GM18499 (cell line): ENCODE measurements at regions not wholly inside any gene's neighbourhood (a gene's known extent, or its start where the extent isn't known, plus 50 kb on each side); places are given as distances from the start of the nearest gene placed in this dataset.

Experiments used
- ATAC-seq: cut with Tn5 transposase; IDR thresholded peaks from one replicate; pipeline ENCODE4 v1.9.1; 2021; ENCODE audit warnings: moderate number of reproducible peaks; ENCODE audit not compliant: insufficient read depth, unreplicated experiment

DNA sequence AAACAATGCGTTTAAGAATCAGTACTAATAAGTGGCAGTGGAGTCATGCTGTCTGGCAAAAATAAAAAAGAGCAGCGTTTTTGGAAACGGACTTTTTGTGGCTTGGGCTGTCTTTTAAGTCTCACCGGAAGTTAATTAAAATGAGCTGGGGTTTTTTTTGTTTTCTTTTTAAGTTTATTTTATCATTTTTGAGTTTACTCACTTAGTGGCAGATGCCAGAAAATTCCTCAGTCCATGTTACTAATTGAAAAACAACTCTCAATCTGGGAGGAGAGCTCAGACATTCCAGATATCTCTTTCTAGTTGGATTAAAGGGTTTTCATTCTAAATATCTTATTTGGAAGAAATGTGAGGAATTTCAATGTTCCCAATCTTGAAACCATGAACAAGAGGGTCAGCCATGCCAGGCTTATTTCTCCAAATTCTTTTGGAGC, 133.8 kb upstream of the AGR3 start:
- ATAC-seq: no peak

DNA sequence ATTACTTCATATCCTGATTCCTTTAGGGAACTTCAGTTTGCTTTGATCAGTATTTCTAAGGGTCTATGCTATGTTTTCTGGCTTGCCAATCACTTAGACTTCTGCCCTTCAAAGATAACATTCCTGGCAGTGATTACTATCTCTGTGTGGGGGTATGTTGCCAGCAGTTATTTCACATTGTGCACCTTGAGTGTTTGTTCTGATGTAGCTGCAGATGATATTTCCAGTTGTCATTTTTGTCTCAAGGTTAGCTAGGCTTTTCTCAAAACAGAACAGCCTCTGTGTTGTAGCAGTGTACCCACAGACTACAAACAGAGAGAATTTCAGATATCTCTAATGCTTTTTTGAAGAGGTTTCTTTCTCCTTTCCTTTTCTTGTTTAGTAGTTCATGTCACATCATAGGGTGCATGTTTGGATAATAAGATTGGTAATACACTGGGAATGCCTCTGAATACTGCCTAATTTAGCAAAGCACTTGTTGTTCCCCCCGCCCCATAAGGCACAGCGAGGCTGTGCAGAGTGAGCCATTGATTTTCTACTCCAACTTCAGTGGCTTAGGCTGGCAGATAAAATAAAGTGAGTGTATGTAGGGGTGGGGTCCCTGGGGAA, 134.7 kb upstream of the AGR3 start:
- ATAC-seq: no peak

DNA sequence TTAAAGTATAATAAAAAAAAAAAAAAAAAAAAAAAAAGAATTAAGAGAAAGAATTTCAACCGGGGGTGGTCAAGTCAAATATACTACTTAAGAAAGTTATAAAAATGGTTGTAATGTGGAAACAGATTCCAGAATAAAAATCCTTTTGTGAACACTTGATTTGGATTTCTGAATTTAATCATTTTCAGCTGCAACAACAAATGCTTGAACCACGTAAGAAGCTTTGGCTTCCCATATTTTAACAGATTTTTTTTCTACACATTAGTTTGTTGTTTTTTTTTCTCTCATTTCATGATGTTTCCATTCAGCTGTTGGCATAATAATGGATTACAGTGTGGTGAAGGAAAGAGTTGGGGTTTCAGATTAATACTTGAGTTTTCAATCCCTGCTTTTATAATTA, 137.3 kb upstream of the AGR3 start:
- ATAC-seq: no peak

DNA sequence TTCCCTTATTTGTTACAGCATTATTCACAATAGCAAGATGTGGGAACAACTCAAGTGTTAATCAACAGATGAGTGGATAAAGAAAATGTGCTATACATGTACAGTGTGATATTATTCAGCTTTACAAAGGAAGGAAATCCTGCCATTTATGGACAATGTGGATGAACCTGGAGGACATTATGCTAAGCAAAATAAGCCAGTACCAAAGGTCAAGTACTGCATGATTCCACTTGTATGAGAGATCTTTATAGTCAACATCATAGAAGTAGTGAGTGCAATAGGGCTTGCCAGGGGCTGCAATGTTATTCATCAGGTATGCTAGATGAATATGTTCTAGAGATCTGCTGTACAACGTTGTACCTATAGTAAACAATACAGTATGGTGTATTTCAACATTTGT, 138.5 kb upstream of the AGR3 start:
- no peak for ATAC-seq

DNA sequence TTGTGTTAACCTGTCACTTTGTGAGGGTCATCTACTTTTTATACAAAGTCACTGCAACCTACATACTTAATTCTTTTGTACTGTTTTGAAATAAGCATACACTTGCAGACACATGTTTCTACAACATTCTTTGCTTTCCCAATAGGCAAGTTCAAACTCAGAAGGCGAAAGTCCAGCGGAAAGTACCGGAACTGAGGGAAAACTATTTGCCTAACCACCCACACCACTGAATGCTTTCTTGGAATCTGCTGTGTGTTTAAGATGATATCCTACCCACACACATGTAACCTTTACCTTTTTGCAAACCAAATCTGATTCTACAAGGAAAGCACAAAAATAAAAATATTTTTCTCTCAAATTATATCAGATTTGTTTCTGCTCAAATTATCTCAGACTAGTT, 139.4 kb upstream of the AGR3 start:
- ATAC-seq: no peak

DNA sequence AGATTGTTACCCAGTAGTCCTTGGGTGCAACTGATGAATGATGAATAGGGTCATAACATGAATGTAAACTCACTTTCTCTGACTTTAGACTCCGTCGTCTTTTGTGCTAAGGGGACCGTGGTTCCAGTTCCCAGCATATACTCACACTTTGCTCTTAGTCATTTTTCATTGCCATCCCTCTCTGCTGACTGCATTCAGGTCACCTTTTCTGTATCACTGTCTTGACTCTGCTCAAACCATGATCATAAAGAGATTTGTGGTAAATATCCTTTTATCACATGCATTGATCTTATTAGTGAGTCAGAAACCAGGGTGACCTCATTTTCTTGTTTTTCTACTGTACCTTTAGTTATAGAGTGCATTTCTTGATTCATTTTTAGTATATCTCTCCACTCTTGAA, 141.1 kb upstream of the AGR3 start:
- ATAC-seq: no peak

DNA sequence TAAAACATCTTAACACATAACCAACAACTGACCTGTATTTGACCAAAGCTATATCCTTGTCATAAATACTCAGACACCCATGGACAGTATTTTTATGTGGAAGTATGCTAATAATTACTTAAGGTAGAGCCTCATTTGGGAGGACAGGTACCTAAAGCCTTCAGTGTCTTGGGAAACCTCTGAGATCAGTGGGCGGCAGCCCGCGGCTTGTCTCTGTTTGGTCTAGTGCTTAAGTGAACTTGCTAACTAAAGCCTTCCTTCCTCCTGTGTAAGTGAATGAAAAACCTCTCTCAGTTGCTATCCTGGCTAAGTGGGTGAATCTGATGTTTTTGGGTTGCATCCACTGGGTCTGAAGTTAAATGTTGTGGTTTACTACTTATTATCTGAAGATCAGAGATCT, 144.5 kb upstream of the AGR3 start:
- ATAC-seq: no peak

DNA sequence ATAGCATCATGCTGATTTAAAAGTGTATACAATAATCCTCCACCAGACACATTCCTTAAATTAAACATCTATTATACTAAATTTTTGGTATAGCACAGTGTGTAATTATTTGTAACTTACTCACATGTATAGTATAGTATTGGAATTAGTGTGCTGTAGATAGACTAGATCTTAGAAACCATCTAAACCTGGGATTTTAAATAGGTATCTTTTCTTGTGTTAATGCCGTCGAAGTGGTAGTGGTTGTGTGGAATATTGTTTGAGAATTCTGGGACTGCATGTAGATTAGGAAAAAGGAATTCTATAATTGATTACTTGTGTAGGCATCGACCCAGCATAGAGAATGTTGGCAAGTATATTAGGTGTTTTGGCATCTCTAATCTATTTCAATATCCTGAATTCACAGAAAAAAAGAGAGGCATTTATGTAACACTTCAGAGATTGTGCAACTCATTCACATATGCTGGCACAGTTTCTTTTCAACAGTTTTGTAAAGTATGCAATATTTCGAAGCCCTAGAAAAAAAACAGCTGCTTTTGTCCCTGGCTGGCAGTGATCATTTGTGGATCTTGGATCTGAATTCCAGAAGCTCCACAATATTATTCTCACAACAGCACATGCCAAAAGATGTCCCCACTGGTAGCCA, 145.5 kb upstream of the AGR3 start:
- ATAC-seq: no peak

DNA sequence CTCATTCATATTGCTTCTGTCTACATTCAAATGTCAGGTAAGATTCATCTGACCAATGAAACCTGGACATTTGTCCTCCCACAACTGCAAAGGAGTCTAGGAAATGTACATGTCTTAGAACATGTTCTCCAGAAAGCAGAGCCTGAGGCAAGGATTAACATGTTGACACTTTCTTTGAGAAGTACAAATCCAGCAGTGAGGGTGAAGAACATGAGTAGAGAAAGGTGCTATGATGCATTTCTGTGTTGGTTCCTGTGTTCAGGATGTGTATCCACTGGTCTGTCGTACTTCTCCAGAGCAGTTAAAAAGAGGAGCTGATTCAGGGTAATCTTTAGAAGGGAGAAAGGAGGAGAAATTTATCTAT, 146.0 kb upstream of the AGR3 start:
- ATAC-seq: no peak

DNA sequence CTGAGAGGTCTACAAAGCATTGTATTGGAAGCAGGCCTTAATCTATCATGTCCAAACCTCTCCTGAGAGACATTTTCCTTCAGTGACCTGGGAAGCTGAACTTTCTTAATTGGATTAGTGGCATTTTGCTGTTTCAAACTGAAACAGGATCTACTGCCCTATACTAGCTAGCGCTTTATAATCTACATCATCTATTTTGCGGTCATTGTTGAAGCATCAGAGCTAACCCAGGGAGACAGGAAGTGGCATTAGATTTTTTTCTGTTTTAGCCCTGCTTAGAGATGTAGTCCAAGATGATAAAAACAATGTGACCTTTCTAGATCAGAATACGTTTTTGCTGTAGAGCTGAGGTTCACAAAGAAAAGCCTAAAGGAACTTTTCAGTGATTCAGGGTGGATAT, 147.4 kb upstream of the AGR3 start:
- no peak for ATAC-seq

DNA sequence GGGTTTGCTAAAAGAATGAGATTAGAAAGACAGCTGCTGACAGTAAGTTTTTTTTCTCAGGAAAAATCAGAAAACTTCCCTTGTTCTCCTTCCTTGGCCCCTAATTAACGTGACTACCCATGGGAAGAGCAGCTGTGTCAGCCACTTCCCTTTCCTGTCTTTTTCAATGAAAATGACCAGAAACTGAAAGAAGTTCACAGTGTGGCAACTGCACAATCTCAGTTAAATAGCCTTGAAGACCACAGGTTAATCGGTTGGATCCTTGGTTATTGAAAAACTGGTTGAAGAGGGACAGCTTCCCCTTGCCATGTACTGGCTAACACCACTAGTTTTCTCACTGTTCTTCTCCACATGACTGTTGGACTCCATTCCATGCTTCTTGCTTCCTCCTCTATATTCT, 148.8 kb upstream of the AGR3 start:
- no peak for ATAC-seq

DNA sequence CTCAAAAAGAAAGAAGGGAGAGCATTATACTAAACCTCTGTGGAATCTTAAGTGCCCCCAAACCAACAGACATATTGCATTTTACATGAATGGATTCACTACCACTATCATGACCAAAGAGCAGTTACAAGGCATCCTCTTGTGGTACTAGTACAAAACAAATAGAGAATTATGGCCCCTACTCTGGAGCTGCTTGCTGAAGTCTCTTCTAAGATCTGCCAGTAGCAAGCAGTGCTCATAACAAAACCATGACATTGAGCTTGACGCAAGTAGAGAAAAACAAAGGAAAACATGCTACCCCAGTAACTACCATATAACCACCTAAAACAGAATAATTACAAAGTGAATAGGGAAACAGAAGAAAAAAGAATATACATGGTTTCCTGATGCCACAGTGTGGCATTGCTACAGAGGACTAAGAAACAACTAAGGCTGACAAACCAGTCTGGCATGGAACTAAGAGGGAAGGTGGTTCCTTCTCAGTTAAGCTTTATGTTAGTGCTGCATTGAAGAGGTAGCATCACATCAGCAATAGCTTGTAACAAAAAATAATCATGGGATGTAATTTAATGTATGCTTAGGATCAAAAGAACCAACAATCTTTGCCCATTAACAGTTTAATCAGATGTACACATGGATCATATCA, 150.2 kb upstream of the AGR3 start:
- no peak for ATAC-seq

DNA sequence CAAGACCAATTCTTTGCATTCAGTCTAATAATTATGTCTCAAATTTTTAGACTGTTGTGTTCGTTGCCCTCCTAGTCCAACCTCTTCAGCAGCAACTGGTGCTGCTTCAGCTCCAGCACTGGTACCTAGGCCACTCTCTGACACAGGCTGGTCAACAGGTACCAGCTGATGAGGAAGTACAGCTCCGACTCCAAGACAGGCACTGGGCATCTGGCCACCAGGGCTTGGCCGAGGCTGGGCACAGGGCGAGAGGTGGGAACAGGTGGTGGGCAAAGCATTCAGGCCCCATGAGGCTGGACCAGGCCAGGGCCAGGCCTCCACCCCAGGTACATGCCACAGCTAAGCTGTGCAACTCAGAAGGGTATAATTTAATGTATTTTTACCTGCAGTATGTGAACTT, 151.5 kb upstream of the AGR3 start:
- no peak for ATAC-seq

DNA sequence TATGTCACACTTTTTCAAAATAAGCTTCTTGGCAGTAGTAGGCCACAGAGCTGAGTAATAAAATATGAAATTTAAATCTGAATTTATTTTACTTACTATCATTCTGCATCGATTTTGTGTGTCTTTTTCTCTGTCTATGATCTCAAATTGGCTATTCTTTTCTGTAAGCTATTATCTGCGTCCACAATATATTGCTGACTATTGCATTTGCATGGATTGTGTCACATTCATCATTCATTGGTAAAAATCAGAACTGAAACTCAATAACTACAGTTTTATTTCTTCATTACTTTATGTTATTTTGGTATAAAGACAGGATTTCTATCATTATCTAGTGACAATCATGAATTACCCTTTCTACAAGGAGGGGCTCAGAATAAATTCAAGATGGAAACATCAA, 154.8 kb upstream of the AGR3 start:
- no peak for ATAC-seq

DNA sequence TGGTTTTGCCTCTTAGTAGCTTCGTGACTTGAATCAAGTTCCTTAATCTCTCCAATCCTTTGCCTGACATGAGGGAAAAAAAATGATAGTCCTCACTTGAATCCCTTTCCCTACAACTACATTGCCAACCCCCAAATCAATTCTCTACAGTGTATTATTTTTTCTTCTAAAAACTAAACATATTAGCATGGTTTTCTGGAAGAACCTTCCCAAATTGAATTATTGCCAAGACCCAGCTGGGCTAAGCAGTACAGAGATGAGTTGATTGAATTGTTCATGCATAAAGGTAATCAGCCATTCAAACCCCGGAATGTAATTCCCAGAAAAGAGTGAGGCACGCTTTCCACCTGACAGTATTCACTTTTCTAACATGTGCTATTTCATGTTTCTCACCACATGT, 155.6 kb upstream of the AGR3 start:
- ATAC-seq: no peak

DNA sequence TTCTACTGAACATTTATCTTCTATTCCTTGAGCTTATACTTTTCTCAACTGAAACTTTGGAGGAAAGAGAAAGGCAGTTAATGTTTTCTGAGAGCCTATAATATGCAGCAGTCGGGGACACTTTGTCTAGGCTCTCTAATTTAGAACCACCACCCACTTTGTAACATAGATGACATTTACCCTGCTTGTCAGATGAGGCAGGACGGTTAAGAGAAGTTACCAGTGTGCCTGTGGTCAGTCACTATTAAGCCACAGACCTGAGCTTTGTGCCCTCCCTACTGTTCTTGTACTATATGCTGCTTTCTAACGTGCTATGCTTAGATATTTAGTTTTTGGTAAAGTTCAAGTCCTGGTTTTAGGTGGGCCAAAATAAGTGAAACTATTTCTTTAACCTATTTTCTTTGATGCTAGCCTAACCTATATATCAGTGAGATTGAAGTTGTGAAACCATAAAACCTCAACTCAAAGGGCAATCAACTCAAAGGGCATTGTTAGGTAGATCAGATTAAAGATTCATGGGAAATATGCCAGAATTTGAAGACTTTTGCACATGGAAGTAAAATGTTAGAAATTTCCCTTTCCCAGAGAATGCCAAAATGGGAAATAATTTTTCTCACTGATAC, 156.5 kb upstream of the AGR3 start:
- no peak for ATAC-seq

DNA sequence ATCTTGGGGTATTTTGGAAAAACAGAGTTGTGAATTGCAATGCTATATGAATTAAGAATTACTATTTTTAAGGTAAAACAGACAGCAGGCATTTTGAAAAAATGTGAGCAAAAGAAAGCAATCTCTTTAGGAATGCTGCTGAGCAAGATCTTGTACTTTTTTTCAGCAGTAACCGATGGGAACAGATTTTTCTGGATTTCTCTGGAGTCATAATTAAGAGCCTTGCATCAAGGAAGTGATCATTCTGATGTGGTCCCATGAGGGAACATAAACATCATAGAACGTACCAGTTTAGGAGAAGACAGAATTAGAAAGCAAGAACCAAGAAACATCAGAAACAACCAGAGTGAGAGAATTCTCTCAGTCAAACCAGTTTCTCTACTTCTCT, 157.0 kb upstream of the AGR3 start:
- ATAC-seq: no peak

DNA sequence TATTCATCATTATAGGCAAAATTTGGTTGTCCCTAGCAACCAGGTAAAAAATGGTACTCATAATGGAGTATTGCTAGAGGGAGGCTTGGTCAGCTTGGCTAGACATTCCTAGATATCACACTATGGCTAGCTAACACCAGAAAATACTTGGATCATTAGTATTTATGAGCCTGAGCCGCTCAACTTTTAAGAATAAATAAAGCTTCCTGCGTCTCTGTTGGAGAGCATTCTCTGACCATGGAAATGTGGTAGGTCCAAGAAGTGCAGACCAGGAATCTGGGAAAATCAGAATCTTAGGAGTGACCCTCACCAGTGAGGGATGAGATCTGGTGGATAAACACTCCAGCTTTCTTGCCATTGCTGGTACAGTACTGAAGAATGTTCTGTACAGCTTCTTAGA, 157.6 kb upstream of the AGR3 start:
- no peak for ATAC-seq

DNA sequence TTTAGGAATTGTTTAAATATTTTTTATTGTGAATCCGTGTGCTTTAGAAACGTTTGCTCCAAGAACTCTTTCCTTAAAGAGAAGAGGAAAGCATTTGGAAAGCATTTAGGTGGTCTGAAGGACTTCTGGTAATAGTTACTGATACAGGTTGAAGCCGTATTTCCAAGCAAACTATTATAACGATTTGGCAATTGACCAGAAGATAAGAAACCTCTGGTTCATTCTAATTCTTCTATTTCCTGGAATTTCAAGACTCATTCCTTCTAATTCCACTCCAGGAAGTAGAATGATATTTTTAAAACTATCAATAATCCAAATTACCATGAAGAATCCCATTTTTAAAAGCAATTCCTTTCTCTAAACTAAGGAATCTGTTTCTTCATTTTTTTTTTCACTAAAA, 158.9 kb upstream of the AGR3 start:
- no peak for ATAC-seq

DNA sequence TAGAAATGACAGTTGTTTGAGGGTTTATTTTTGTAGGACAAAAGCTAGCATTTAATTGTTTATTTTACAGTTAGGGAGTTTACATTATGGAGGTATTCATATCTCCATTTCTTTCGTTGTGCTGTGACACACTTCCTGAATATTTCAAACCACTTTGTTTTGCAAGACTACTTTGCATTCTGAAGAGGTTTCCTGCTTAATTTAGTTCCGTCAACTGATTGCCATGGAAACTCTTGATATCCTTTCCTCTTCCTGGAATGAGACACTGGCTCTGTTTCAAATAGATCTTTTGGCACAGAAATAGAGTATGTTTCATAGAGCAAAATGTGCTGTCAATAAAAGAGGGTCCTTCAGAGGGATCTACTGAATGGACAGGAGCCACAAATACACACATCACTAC, 159.5 kb upstream of the AGR3 start:
- ATAC-seq: no peak

DNA sequence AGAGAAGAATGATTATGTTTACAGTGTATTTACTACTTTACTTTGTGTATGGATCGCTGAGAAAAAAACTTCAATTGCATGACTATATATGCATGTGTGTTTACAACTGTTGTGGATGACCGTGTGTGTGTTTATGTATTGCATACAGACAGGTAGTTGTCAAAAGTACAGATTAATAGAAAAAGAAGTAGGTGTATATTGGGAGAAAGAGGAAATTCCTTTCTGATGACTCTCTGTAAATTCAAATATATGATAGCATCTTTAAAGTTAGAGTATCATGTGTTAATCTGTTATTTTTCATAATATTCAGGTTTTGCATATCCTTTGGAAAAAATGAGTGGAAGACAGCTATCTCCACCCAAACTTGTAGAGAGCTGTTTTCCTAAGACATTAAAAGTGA, 160.4 kb upstream of the AGR3 start:
- ATAC-seq: no peak
